Forelimb muscle (tissue), 1 donor: ENCODE measurements at regions not wholly inside any gene's neighbourhood (a gene's known extent, or its start where the extent isn't known, plus 50 kb on each side); places are given as distances from the start of the nearest gene placed in this dataset.

Experiments used
- DNase-seq: peaks from one replicate; pipeline ENCODE4 v3.0.0-alpha.2; 2013; ENCODE audit warnings: low read depth

DNA sequence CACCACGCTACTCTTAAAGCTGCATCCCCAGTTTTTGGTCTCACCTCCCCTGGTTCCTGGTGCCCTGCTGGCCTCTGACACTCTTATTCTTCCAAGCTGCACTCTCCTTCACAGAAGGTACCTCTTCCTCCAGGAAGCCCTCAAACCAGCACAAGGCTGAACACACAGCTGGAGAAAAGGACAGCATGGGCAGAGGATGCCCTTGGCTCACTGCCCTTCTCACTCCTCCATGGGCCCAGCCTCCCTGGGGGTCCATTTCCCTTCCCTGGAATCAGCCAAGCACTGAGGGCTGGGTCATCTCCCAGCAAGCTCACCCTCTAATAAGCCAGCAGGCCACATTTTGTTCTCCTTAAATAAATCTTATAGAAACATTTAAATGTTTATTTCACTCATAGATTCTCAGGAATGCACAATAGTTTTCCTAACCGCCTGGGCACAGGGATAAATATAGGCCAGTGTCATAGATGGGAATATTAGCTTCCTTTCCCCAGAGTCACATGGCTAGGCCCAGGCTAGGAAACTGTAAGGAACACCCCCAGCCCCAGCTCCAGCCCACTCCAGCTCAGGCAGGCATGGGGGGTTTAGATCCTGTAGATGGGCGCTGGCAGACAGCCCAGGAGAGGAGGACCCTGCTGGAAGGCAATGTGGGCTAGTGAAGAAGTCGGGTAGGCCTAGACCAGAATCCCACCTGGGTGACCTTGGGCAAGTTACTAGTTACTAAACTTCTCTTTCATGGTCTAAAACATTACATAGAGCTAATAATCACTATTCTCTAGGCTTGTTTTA is 51.5 kb downstream of the IRAG1 start:
- no peak for DNase-seq

DNA sequence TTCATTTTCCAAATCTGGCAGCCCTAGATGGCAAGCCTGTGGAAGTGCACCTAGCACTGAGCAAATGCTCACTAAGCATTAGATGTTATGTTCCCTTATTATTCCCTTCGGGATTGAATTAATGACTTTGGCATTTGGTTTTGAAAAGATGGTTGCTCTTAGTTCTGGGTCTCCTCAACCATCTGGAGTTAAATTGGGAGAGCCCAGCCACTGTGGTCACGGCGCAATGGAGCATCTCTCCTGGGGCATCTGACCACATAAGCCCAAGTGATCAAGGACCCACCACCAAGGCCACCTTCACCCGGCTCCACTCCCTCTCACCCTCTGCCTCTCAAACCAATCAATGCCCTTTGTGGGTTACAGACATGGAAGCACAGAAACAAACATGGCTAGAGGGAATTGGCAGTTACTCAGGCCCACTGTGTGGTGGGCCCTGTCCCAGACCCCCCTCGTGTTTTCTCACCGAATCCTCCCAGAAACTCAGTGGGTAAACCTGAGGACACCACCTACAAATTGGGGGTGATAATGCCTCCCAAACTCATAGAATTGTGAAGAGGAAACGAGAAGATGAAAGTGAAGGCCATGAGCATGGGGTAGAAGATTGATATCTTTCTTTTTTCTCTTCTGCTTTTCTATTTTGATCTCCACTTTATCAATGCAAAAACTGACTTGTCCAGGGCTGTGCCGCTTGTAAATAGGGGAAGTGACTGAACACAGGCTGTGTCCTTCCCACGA is 52.2 kb downstream of the IRAG1 start:
- DNase-seq = no peak

DNA sequence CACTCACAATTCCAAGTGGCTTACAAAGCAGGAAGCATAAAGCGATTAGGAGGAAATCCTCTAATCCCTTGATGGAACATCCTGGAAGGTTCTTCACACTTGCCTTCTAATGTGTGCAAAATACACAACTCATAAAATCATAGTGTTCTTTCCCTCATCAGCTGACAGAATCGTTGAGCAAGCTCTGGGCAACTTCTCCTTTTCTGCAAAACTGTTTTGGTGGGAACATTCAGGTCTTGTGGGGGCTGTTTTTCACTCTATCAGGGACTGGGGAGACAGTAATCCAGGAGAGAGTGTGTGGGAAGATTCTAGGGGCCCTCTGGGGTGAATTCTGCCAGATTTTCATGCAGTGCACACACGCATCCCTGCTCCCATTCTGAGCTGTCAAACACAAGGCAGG is 53.2 kb downstream of the IRAG1 start:
- DNase-seq = no peak

DNA sequence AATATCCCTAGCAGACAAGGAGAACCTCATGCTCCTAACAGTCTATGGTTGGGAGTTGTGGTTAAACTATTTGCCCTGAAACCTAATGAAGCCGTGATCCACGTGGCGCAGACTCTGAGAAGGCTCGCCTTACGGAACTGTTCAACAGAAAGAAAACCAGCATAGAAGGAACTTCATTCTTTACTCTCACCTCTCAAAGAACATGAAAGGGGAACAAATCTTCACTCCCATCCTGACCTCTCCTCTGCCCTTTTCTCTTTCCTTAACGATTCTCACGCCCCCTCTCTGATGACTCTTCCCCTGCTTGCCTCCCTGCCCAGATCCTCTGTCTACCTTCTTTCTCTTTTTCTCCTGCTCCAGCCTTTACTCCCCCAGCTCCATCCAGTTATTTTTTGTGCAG is 54.2 kb downstream of the IRAG1 start:
- DNase-seq = no peak

DNA sequence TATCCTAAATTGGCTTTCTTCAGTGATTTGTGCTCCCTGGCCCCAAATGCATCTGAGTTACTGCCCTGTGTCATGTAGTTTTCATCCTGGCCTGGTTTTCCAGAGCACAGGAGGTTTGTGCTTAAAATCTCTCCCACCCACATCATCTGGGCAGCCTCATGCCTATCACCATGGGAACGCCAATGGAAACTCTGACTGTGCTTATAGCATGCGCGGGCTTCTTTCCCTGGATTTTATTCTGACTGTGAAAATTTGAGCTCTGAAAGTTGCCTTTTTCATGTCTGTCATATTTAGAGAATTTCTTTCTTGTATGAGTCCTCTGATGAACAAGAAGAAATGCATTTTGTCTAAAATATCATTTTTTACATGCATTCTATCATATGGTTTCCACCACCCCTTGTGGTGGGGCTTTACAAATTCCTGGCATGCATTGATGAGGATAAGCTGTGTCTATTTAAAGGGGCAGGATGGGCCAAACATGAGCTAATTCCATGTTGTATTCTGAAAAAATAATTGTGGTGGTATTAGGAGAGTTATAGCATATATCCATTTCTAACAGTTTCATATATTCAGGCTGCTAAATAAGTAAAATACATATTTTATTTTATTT is 55.1 kb downstream of the IRAG1 start:
- peak; percentile 65 for DNase-seq

DNA sequence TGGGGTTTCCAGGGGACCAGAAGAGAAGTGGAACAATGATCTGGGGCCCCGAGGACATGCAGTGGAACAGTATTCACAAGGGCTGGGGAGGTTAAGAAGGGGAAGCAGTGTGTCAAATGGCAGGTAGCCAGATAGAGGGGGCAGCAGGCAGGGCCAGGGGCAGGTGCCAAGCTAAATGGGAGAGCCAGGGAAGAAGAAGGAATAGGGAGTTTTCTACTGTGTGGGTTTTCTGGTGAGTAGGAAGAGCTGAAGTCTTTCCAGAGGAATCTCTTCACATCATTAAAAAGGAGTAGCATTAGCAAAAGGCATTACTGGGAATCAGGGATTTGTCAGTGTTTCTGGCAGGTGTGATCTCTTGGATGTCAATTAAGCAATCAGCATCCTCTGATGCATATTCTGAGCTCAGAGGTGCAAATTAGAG is 55.8 kb downstream of the IRAG1 start:
- no peak for DNase-seq

DNA sequence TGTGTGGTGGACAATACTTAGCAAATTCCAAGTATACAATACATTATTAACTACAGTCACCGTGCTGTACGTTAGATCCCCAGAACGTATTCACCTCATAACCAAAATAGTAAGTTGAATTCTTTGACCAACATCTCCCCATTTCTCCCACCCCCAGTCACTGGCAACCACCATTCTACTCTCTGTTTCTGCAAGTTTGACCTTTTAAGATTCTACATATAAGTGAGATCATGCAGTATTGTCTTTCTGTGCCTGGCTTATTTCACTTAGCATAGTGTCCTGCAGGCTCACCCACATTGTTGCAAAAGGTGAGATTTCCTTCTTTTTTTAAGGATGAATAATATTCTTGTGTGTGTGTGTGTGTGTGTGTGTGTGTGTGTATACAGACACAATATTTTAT is 59.1 kb downstream of the IRAG1 start:
- DNase-seq = no peak

DNA sequence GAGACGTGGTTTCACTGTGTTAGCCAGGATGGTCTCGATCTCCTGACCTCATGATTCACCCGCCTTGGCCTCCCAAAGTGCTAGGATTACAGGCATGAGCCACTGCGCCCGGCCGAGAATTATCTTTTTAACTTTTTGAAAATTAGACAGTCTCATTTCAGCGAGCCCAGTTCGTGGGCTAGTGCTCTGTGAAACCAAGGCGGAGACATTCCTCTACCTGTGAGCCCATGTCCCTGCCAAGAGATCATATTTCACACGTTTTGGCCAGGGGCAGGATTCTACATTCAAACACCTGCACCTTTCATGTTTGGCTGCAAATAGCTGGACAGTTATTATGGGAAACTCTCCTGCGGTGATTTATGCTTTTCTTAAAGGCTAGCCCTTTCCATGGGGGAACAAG is 60.3 kb downstream of the IRAG1 start:
- no peak for DNase-seq

DNA sequence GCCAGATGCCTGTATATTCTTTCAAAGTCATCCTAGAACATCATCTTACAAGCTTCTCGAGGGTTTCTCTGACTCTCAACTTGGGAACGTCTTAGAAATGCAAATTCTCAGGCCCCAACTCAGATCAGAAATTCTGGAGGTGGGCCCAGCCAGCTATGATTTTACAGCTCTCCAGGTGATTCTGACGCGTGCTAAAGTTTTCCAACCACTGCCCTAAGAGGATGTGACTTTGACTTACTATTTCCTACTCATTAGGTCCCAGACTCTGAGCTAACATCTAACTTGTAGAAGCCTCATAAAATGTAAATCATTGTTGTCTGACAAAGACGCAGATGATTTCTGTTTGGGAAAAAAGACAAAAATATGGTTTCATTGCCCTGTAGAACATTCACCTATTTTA is 61.1 kb downstream of the IRAG1 start:
- no peak for DNase-seq

DNA sequence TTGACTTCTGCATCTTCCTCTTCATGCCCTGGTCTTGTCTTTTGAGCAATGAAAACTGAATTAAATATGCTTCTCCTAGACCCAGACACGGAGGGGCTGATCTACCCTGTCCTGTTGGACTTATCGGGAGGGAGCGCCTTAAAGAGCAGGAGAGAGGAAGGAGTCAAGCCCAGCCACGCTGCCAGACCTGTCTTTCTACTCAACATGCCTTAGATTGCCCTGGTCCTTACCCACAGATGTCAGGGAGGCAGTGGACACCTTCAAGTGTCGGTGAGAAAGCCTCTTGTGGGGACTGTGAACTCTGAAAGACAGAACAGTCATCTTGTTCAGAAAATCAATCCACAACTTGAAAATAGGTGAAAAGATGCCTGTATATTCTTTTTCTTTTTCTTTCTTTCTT is 61.8 kb downstream of the IRAG1 start:
- no peak for DNase-seq

DNA sequence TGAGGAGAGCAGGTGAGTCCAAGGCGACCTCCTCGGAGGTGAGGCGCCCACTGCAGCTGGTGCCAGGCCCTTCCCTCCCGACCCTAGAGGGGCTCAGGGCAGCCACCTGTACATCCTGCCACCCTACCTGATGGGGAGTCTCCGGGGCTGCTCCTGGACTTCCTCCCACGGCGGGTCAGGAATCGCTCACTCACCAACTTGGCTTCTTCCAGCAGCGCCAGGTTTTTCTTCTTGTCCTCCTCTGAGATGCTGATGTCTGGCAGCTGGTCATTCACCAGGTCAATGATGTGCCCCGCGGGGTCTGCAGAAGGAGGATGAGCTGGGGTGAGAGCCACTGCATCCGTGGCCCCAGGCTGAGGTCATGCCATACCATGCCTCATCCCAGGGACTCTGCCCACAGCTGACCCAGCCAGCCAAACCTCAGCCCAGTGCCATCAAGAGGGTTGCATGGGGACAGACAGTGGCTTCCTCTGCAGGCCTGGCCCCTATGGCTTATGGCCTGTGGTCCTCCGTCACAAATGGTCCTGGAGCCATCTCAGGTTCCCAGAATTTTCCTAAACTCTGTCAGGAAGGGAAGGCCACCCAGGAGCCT is 61.0 kb upstream of the LYVE1 start:
- DNase-seq = no peak

DNA sequence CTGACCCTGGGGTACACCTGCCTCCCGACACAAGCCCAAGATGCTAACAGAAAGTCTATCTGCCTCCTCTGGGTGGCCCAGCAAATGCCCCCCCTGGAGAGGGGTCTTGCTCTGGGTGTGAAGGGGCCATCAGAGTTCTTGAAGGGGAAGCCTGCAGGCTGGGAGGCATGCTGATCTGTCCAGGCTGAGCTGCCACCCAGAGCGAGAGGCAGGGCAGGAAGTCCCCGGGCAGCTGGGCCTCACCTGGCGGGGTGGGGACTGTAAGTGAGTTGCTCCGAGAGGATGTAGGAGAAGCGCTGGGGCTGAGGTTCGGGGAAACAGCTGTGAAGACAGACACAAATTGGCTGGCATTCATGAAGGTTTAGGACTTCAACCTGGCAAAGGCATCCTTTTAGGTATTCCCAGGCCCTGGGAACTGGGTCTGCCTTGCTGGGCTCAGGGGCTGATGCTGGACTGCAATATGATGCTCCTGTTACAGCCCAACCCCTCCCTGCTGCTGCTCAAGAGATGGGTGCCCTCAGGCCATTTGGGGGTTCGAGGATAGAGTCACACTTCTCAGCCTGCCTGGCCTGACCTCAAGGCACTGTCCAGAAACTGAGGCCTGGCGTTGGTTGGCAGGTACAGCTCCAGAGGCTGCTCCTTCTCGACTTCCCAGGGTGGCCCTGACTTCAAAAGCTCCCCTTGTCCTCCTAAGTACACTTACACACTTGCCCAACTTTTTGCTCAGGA is 60.2 kb upstream of the LYVE1 start:
- no peak for DNase-seq

DNA sequence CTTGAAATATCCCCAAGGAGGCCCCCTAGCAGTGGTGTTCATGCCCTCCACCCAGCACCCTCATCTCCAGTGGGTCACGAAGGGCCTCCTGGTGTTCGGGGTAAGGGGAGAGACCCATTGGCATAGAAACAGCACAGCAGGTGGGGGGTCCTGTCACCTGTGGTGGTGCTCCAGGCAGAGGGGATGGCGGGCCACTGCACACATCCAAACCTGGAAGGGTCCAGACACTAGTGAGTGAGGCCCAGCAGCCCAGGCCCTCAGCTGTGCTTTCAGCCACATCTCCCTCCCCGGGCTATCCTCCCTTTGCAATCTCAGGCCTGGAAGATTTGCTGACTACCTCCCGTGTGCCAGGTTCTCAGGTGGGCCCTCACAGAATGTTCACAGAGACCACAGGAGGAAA is 59.4 kb upstream of the LYVE1 start:
- DNase-seq = no peak

DNA sequence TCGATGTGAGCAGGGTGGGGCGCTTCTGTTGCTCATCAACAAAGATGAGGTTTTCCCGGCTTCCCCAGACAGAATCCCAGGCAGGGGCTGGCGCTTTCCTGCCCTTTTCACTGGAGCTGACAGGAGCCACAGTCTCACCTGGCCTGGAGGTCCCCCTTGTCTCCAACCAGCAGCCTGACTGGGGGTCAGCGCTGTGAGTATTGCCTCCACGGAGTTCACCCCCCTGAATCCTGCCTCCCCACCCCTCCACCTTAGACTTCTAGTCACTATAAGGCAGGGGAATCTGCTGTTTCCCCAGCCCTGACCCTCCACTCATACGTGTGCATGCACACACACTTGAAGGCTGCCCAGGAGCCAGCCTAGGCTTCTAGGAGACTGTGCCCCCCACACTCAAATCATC is 58.8 kb upstream of the LYVE1 start:
- no peak for DNase-seq

DNA sequence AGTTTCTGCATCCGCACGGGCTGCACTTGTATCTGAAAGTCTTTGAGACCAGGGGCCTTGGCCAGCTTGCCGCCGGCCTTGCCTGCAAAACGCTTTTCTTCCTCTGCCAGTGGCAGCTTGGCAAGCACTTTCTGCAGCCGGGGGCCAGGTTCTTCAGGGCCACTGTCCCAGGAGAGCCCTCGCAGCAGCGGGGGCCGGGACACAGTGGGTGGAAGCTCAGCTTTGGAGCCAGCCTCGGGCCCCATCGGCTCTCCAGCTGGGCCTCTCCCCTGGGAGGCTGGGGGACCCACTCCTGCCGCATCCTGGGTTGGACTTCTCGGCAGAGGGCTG is 57.5 kb upstream of the LYVE1 start:
- DNase-seq = no peak

DNA sequence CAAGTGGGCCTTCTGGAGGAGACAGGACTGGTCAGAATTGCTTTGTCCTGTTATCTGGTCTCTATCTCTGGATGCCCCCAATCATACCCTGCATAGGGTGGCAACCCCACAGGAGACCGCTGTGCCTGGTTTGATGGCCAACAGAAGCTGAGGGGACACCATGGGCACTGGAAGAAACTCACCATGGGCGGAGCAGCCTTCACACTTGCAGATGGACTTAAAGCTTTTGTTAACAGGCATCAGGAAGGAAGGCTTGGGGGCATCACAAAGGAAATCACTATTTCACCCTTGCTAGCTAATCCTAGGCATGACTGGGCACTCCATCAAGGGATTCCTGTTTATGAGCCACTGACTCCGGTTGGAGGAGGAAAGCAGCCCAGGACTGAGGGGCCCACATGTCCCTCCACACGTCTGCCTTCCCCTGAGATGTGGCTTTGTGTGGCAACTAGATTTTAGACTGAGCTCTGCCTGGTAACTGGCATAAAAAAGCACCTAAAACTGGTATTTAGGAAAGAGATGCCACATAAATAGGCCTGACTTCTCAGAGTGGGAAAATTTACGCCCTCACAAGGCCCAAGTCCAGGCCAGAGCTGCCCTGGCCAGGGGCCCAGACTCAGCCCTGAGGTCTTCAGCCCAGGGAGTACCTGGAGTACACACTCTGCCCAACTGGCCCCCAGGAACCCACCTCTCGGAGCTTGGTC is 57.0 kb upstream of the LYVE1 start:
- no peak for DNase-seq

DNA sequence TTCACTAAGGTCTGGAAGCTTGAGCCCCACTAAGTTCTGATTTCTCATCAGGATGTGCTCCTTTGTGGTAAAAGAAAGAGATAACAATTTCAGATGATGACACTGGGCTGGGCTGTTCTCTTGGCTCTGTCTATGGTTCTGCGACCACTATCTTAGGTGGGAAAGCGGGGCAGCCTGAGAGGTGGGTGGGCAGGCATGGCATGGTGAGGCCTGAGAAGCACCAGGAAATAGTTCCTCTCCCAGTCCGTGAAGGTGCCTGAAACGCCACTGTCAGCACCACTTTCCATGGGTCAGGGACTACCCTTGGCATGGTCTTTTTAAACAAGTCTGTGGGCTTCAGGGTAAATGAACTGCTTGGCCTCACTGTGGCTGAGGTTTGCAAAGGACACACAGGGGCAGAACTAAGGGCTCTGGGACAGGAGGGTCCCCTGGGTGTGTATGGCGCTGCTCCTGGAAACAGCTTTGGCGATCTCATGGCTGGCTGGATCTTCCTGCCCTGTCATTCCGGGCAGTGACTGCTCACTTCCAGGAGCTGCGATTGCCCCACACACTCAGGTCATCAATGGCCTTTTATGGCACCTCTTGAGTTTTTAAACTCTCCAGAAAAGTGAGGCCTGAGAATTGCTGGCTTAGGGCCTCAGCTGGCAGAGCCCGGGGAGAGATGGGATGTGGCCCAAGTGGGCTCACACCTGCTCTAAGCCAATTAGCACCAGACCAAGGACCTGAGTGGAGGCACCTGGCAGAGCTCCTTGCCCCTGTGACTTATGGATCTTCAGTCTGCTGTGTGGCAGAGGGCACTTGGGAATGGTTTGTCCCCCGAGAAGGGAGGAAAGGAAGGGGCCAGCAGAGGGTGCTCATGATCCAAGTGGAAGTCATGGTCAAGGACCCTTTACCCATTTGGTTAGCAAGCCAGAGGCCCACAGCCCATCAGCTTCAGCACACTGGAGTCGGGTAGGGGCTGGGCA is 55.6 kb upstream of the LYVE1 start:
- DNase-seq = no peak

DNA sequence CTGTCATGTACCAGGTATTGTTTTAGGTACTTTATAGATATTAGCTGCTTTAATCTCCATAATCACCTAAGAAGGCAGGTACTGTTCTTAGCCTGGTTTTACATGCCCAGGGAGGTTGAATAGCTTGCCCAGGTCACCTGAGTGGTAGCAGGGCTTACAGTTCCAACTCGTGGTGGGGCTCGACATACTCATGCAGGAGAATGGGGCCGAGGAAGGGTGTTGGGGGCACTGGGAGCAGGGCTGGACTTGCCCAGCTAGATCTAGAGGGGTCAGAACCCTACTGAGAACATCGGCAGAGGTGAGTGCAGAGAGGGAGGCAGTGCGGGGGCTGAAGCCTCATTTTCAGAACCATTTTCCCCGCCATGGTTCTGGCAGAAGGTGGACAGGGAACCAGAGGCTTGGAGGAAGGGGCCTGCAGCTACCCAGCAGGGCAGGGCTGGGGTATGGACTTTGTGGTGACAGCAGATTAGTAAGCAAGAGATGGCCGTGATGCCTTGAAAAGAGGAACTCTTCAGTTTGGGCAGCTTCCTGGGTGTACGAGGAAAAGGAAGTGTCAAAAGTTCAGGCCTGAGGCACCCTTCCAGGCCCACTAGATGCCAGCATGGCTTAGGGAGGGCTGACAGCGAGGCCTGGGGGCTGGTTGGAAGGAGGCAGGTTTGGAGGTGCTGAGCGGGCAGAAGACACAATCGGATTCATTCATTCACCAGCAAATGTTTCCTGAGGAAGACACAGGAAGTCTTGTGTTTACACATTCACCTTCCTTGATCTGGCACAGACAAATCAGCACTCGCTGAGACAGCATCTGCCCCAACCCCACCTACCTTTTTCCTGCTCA is 54.7 kb upstream of the LYVE1 start:
- no peak for DNase-seq

DNA sequence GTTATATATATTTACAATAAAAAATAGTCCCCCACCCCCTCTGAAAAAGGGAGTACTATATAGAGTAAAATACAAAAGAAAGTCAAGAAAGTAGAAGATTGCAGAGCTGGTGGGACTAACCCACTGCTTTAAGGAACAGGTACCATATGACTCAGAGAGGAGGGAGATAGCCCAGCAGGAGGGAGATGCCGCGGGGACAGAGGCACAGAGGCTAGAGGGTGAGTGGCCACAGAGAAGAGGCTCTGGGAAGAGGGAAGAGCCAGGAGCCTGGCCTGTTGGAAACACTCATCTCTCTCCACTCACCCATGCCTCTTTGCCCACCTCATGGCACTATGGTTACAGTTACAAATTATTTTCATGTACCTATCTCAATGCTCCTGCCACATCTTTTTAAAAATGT is 53.6 kb upstream of the LYVE1 start:
- no peak for DNase-seq
